GM18520 (cell line): ENCODE measurements at regions not wholly inside any gene's neighbourhood (a gene's known extent, or its start where the extent isn't known, plus 50 kb on each side); places are given as distances from the start of the nearest gene placed in this dataset.

ENCODE experiments used
- ATAC-seq: cut with Tn5 transposase; IDR thresholded peaks from one replicate; pipeline ENCODE4 v1.9.1; 2021; ENCODE audit not compliant: unreplicated experiment

- no peak for ATAC-seq
These were observed 55.0 kb upstream of the CTLA4 start for GRCh38 chr2:203812294-203813221.

GRCh38 chr2:203813684-203814083 is 53.9 kb upstream of the CTLA4 start:
- no peak for ATAC-seq

- ATAC-seq = peak; percentile 51
These were observed 52.7 kb upstream of the CTLA4 start for GRCh38 chr2:203814661-203815540.

GRCh38 chr2:203815541-203815898 is 52.1 kb upstream of the CTLA4 start:
- no peak for ATAC-seq

GRCh38 chr2:203817147-203817546 is 50.4 kb upstream of the CTLA4 start:
- ATAC-seq = no peak
